K562 (cell line): ENCODE measurements at regions not wholly inside any gene's neighbourhood (a gene's known extent, or its start where the extent isn't known, plus 50 kb on each side); places are given as distances from the start of the nearest gene placed in this dataset.

ENCODE experiments used
- CAMTA2 ChIP-seq: fragments of 250-450 bp; sonication (Bioruptor Pico); conservative IDR thresholded peaks from 2 replicates; pipeline ENCODE4 v1.5.1; 2022
- CTCF ChIP-seq, 3 experiments: IDR thresholded peaks in 2 of 3; conservative IDR thresholded peaks in 1 of 3; 2 replicates each; pipeline ENCODE4 v1.5.1; 2011 to 2012; ENCODE audit warnings: low read length in 3 of 3, mild to moderate bottlenecking in 3 of 3, control low read depth in 2 of 3, improper control_type of control experiment in 1 of 3, inconsistent platforms in 1 of 3, low read depth in 1 of 3, mixed read lengths in 1 of 3, moderate library complexity in 1 of 3; ENCODE audit not compliant: insufficient read depth in 2 of 3
- GABPA ChIP-seq: fragments of 200-800 bp; sonication (Bioruptor generic); conservative IDR thresholded peaks from 2 replicates; pipeline ENCODE4 v1.6.1; 2016; ENCODE audit warnings: low read depth, missing genetic modification characterization, missing compliant biosample characterization
- GATAD2A ChIP-seq: fragments of 450-650 bp; IDR thresholded peaks from 2 replicates; pipeline ENCODE4 v1.6.1; 2017
- NCOA6 ChIP-seq: fragments of 450-650 bp; IDR thresholded peaks from 2 replicates; pipeline ENCODE4 v1.6.1; 2017; ENCODE audit warnings: mild to moderate bottlenecking
- NRF1 ChIP-seq, 2 experiments: fragments of 450-650 bp; IDR thresholded peaks in 1 of 2; conservative IDR thresholded peaks in 1 of 2; 2 replicates each; pipeline ENCODE4 v1.6.1; 2014; ENCODE audit warnings: mild to moderate bottlenecking in 2 of 2
- POLR2A ChIP-seq: fragments of 450-650 bp; conservative IDR thresholded peaks from 2 replicates; pipeline ENCODE4 v1.6.1; 2016
- RB1 ChIP-seq: fragments of 450-650 bp; IDR thresholded peaks from 2 replicates; pipeline ENCODE4 v1.6.1; 2017; ENCODE audit warnings: low read depth, mild to moderate bottlenecking
- ZFP36 ChIP-seq: fragments of 150-350 bp; IDR thresholded peaks from 2 replicates; pipeline ENCODE4 v1.6.1; 2018; ENCODE audit warnings: low read length, low read depth; ENCODE audit not compliant: partially characterized antibody
- TF ChIP-seq, protein P1 (sequence below): fragments of 250-450 bp; sonication (Bioruptor Pico); IDR thresholded peaks from 2 replicates; pipeline ENCODE4 v1.5.0; 2020; ENCODE audit warnings: mild to moderate bottlenecking, borderline replicate concordance

GRCh38 chr6:135603249-135603648 is 105.7 kb upstream of the AHI1 start:
- no peak for TF ChIP-seq CAMTA2 (CRISPR knock-in tag)
- no peak for TF ChIP-seq RB1
- no peak for TF ChIP-seq POLR2A
- TF ChIP-seq NCOA6, result no peak
- TF ChIP-seq ZFP36, result no peak
- no peak for TF ChIP-seq CTCF (IDR thresholded peaks at IDR 0.05 in 2 of 3, conservative IDR thresholded peaks at IDR 0.05 in 1 of 3; ENCODE audit: insufficient read depth in 2 of 3, low read depth in 1 of 3, low read length in 3 of 3)
- no peak for TF ChIP-seq NRF1 (conservative IDR thresholded peaks at IDR 0.05 in 1 of 2, IDR thresholded peaks at IDR 0.05 in 1 of 2)
- TF ChIP-seq, protein P1, sequence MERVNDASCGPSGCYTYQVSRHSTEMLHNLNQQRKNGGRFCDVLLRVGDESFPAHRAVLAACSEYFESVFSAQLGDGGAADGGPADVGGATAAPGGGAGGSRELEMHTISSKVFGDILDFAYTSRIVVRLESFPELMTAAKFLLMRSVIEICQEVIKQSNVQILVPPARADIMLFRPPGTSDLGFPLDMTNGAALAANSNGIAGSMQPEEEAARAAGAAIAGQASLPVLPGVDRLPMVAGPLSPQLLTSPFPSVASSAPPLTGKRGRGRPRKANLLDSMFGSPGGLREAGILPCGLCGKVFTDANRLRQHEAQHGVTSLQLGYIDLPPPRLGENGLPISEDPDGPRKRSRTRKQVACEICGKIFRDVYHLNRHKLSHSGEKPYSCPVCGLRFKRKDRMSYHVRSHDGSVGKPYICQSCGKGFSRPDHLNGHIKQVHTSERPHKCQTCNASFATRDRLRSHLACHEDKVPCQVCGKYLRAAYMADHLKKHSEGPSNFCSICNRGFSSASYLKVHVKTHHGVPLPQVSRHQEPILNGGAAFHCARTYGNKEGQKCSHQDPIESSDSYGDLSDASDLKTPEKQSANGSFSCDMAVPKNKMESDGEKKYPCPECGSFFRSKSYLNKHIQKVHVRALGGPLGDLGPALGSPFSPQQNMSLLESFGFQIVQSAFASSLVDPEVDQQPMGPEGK, result no peak
- TF ChIP-seq GATAD2A, result no peak
- TF ChIP-seq GABPA (tag), result no peak
